ENCODE measurements at regions not wholly inside any gene's neighbourhood (a gene's known extent, or its start where the extent isn't known, plus 50 kb on each side); places are given as distances from the start of the nearest gene placed in this dataset.

- no peak for TF ChIP-seq REST (IDR thresholded peaks at IDR 0.05; ENCODE audit: low read depth)
Observed at GRCh38 chr1:57623791-57624538, 200.1 kb upstream of the DAB1 start (continued).

- no peaks in the 10 kb centered on the region for H3K27me3 ChIP-seq (ENCODE audit: insufficient read depth, low read length)
- H3K36me3 ChIP-seq (ENCODE audit: control insufficient read depth in 1 of 2, insufficient read depth in 2 of 2, low read length in 2 of 2) = no peaks in the 10 kb centered on the region
- H4K20me1 ChIP-seq (ENCODE audit: insufficient read depth) = no peaks in the 10 kb centered on the region
- ChIA-PET CTCF (no interaction called here), RAD21 (ENCODE audit: low non-redundant PET in 1 of 2, low total read pairs in 2 of 2, uncharacterized antibody in 2 of 2, unreplicated experiment in 2 of 2) (no interaction called here), POLR2A (no interaction called here)
- H3K4me2 ChIP-seq (ENCODE audit: low read length) = no peak overlapping the region
- H3K9me3 ChIP-seq (ENCODE audit: control insufficient read depth in 1 of 2, insufficient read depth in 1 of 2, low read depth in 1 of 2, low read length in 2 of 2) = no peaks in the 10 kb centered on the region; a peak in 1 of 4 replicates
- no peaks in the 10 kb centered on the region for H3K79me2 ChIP-seq (ENCODE audit: insufficient read depth, low read length)
- ATAC-seq (no peak), DNase-seq (ENCODE audit: low read depth, low spot score) (no peak)
- no peak overlapping the region for H2AFZ ChIP-seq (ENCODE audit: low read depth, low read length, poor library complexity, severe bottlenecking)
- no peak overlapping the region for H3K9ac ChIP-seq (ENCODE audit: low read length)
- H3K4me3 ChIP-seq (replicated peaks in 1 of 2; ENCODE audit: low read depth in 1 of 2, low read length in 2 of 2) = no peak overlapping the region
- H3K9me2 ChIP-seq (ENCODE audit: insufficient read depth) = no peaks in the 10 kb centered on the region
- BruUV-seq (replicated peaks) = no TSS peak
- H3K4me1 ChIP-seq (ENCODE audit: control insufficient read depth in 1 of 2, insufficient read depth in 2 of 2, low read length in 2 of 2) = no peaks in the 10 kb centered on the region
- intact Hi-C loops (cut with micrococcal nuclease) = no loop called here
- no peak overlapping the region for H3K27ac ChIP-seq (ENCODE audit: low read depth, low read length)
- TF ChIP-seq TCF7L2 (IDR thresholded peaks at IDR 0.05; ENCODE audit: borderline replicate concordance, extremely low read depth, insufficient read depth, insufficient read length) = peak; percentile 56
- TF ChIP-seq ZNF274 (IDR thresholded peaks at IDR 0.05; ENCODE audit: low read depth, low read length) = no peak
Observed at GRCh38 chr1:57623039-57623790, 199.4 kb upstream of the DAB1 start.
